DND-41 (cell line): ENCODE measurements at regions not wholly inside any gene's neighbourhood (a gene's known extent, or its start where the extent isn't known, plus 50 kb on each side); places are given as distances from the start of the nearest gene placed in this dataset.

ENCODE experiments used
- EZH2 ChIP-seq: IDR thresholded peaks from 3 replicates; pipeline ENCODE4 v1.6.1; 2012; ENCODE audit warnings: borderline replicate concordance, low read depth, mild to moderate bottlenecking, moderate library complexity, low read length, inconsistent platforms; ENCODE audit not compliant: severe bottlenecking
- TF ChIP-seq, protein P1 (sequence below): IDR thresholded peaks from 2 replicates; pipeline ENCODE4 v1.5.1; 2012; ENCODE audit warnings: borderline replicate concordance, low read length, moderate library complexity, mild to moderate bottlenecking; ENCODE audit not compliant: poor library complexity, severe bottlenecking; ENCODE audit errors: extremely low read depth

DNA sequence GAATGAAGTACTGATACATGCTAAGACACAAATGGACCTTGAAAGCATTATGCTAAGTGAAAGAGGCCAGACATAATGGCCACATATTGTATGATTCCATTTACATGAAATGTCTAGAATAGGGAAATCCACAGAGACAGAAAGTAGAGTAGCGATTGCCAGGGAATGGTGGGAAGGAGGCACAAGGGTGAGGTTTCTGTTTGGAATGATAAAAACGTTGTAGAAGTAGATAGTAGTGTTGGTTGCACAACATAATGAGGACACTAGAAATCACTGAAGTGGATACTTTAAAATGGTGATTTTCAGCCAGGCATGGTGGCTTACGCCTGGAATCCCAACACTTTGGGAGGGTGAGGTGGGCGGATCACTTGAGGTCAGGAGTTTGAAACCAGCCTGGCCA is 97.6 kb upstream of the VANGL1 start:
- TF ChIP-seq, protein P1, sequence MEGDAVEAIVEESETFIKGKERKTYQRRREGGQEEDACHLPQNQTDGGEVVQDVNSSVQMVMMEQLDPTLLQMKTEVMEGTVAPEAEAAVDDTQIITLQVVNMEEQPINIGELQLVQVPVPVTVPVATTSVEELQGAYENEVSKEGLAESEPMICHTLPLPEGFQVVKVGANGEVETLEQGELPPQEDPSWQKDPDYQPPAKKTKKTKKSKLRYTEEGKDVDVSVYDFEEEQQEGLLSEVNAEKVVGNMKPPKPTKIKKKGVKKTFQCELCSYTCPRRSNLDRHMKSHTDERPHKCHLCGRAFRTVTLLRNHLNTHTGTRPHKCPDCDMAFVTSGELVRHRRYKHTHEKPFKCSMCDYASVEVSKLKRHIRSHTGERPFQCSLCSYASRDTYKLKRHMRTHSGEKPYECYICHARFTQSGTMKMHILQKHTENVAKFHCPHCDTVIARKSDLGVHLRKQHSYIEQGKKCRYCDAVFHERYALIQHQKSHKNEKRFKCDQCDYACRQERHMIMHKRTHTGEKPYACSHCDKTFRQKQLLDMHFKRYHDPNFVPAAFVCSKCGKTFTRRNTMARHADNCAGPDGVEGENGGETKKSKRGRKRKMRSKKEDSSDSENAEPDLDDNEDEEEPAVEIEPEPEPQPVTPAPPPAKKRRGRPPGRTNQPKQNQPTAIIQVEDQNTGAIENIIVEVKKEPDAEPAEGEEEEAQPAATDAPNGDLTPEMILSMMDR, result no peak
- TF ChIP-seq EZH2, result no peak
